ENCODE measurements at regions not wholly inside any gene's neighbourhood (a gene's known extent, or its start where the extent isn't known, plus 50 kb on each side); places are given as distances from the start of the nearest gene placed in this dataset.

- peaks cover 2% of the 10 kb centered on the region for H3K9me3 Mint-ChIP-seq
- H3K27me3 Mint-ChIP-seq = no peaks in the 10 kb centered on the region
- no peak overlapping the region for H3K27ac Mint-ChIP-seq
- ATAC-seq = no peak
- no peaks in the 10 kb centered on the region for H3K36me3 Mint-ChIP-seq
- no peaks in the 10 kb centered on the region for H3K4me1 Mint-ChIP-seq
- H3K4me3 Mint-ChIP-seq = no peak overlapping the region
Observed at GRCh38 chr5:4762316-4762715, 377.8 kb upstream of the ADAMTS16 start.

- Mint-ChIP-seq H3K36me3 (no peaks in the 10 kb centered on the region), H3K4me3 (no peak overlapping the region), H3K4me1 (no peaks in the 10 kb centered on the region), H3K27ac (no peak overlapping the region), H3K9me3 (peaks cover 2% of the 10 kb centered on the region), H3K27me3 (no peaks in the 10 kb centered on the region)
- no peak for ATAC-seq
Observed at GRCh38 chr5:4765411-4765810, 374.7 kb upstream of the ADAMTS16 start.

- H3K4me1 Mint-ChIP-seq = no peaks in the 10 kb centered on the region
- no peak overlapping the region for H3K27ac Mint-ChIP-seq
- no peaks in the 10 kb centered on the region for H3K36me3 Mint-ChIP-seq
- H3K4me3 Mint-ChIP-seq = no peak overlapping the region
- no peak for ATAC-seq
- no peaks in the 10 kb centered on the region for H3K27me3 Mint-ChIP-seq
- peaks cover 5% of the 10 kb centered on the region for H3K9me3 Mint-ChIP-seq
Observed at GRCh38 chr5:4766101-4766500, 374.0 kb upstream of the ADAMTS16 start.

- no peak for ATAC-seq
- H3K27me3 Mint-ChIP-seq = no peaks in the 10 kb centered on the region
- H3K27ac Mint-ChIP-seq = no peak overlapping the region
- peaks cover 2% of the 10 kb centered on the region for H3K9me3 Mint-ChIP-seq
- no peaks in the 10 kb centered on the region for H3K4me1 Mint-ChIP-seq
- H3K36me3 Mint-ChIP-seq = no peaks in the 10 kb centered on the region
- H3K4me3 Mint-ChIP-seq = no peak overlapping the region
Observed at GRCh38 chr5:4772591-4772990, 367.5 kb upstream of the ADAMTS16 start.

DNA sequence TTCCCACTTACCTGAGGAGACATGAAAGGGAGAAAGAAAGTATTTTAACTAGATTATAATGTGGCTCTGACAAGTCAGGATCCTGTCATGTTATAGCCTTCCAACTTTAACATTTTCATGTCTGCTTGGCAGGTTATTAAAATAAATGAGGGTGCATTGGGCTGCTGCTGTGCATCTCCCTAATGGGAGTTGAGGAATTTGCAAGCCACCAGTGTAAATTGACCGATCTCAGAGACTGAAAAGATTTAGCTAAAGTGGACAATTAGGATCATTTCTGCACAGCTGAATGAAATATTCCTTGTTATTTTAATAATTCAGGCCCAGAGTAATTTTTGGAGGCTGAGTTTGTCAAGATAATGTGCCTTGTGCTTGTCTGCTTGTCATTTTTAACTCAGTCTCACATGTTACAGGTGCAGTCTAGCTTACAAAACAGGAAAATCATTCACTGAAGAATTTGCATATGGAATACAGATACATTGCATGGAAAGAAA, 366.3 kb upstream of the ADAMTS16 start:
- Mint-ChIP-seq H3K4me1 (no peaks in the 10 kb centered on the region), H3K27me3 (no peaks in the 10 kb centered on the region), H3K4me3 (no peak overlapping the region), H3K9me3 (peaks cover 2% of the 10 kb centered on the region), H3K27ac (no peak overlapping the region), H3K36me3 (no peaks in the 10 kb centered on the region)
- no peak for ATAC-seq

DNA sequence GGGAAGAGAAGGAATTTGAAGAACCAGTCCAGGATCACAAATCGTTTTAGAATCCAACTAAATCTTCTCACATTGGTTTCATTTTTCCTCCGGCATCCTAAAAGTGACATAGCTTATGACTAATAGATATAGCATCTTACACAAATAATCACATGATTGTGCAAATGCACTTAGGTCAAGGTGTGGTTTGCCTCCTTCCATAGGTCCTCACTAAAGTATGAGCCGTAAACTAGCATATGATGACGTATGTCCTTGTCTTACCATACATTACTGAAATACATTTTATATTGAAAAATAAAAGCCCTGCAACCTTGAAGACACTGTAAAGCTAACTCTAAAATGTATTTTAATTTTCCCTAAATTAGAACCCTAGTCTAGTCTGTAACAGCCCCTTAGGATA, 362.7 kb upstream of the ADAMTS16 start:
- no peaks in the 10 kb centered on the region for H3K27me3 Mint-ChIP-seq
- no peak overlapping the region for H3K4me3 Mint-ChIP-seq
- no peaks in the 10 kb centered on the region for H3K4me1 Mint-ChIP-seq
- no peaks in the 10 kb centered on the region for H3K9me3 Mint-ChIP-seq
- no peaks in the 10 kb centered on the region for H3K36me3 Mint-ChIP-seq
- H3K27ac Mint-ChIP-seq = no peak overlapping the region
- ATAC-seq = no peak

DNA sequence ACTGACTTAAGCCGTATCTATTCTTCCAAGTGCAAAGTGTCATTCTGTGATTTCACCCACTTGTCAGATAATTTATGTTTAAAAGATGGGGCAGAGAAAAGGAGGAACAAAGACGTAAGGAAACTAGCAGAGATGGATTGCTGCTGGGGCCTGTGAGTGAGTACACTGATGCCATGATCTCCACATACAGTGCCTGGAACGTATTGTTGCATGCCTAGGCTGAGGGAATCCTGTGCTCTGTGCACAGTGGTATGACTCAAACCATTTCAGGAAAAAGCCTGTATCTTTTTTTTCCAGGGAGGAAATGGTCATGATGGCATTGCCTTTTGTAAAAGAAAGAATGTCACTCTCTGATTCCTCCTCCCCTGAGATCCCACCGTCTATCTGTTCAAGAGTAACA, 359.5 kb upstream of the ADAMTS16 start:
- no peak for ATAC-seq
- no peaks in the 10 kb centered on the region for H3K36me3 Mint-ChIP-seq
- no peaks in the 10 kb centered on the region for H3K27me3 Mint-ChIP-seq
- H3K4me1 Mint-ChIP-seq = no peaks in the 10 kb centered on the region
- H3K27ac Mint-ChIP-seq = no peak overlapping the region
- H3K9me3 Mint-ChIP-seq = no peaks in the 10 kb centered on the region
- no peak overlapping the region for H3K4me3 Mint-ChIP-seq

- ATAC-seq = no peak
- H3K27me3 Mint-ChIP-seq = no peaks in the 10 kb centered on the region
- H3K4me3 Mint-ChIP-seq = no peak overlapping the region
- no peaks in the 10 kb centered on the region for H3K4me1 Mint-ChIP-seq
- no peaks in the 10 kb centered on the region for H3K36me3 Mint-ChIP-seq
- no peaks in the 10 kb centered on the region for H3K9me3 Mint-ChIP-seq
- no peak overlapping the region for H3K27ac Mint-ChIP-seq
Observed at GRCh38 chr5:4781299-4781698, 358.8 kb upstream of the ADAMTS16 start.

- no peak for ATAC-seq
- H3K36me3 Mint-ChIP-seq = no peaks in the 10 kb centered on the region
- H3K4me1 Mint-ChIP-seq = no peaks in the 10 kb centered on the region
- H3K27ac Mint-ChIP-seq = no peak overlapping the region
- no peaks in the 10 kb centered on the region for H3K9me3 Mint-ChIP-seq
- H3K27me3 Mint-ChIP-seq = no peaks in the 10 kb centered on the region
- no peak overlapping the region for H3K4me3 Mint-ChIP-seq
Observed at GRCh38 chr5:4785971-4786370, 354.2 kb upstream of the ADAMTS16 start.

- no peaks in the 10 kb centered on the region for H3K27me3 Mint-ChIP-seq
- H3K4me1 Mint-ChIP-seq = no peaks in the 10 kb centered on the region
- H3K36me3 Mint-ChIP-seq = no peaks in the 10 kb centered on the region
- no peak for ATAC-seq
- no peak overlapping the region for H3K4me3 Mint-ChIP-seq
- H3K27ac Mint-ChIP-seq = no peak overlapping the region
- peaks cover 8% of the 10 kb centered on the region for H3K9me3 Mint-ChIP-seq
Observed at GRCh38 chr5:4797445-4797844, 342.7 kb upstream of the ADAMTS16 start.

- Mint-ChIP-seq H3K27me3 (no peaks in the 10 kb centered on the region), H3K4me3 (no peak overlapping the region), H3K4me1 (no peaks in the 10 kb centered on the region)
Observed at GRCh38 chr5:4802044-4802443, 338.1 kb upstream of the ADAMTS16 start.

DNA sequence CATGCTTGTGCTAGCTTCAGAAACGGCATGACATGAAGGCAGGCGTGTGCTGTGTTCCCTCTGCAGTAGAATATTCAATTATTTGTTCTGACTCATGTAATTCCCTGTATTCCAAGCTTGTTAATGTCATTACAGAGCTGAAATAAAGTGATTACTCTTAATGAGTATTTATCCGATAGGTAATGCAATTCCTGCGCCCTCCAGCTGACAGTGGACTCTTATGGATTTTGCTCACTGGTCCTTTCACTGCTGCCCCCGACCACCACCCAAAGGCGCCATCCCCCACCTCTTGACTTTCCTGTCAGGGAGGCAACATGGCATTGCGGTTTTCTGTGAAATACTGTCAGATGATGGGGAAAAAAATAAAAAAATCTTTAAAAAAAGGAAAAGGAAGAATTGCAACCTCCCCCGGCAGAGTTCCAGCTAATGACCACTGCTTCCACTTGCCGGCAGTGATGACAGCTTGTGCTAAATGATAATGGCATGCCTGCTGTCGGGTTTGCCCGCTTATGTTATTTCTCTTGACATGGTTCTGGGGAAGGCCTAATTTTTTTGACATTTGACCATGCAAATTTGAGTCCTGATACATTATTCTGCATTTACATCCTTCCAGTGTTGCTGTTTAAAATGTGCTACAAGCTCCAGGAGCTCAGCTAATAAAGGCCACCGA, 335.3 kb upstream of the ADAMTS16 start:
- H3K9me3 Mint-ChIP-seq = peaks cover 12% of the 10 kb centered on the region
- ATAC-seq = no peak
- H3K4me1 Mint-ChIP-seq = no peaks in the 10 kb centered on the region
- H3K27ac Mint-ChIP-seq = no peak overlapping the region
- H3K27me3 Mint-ChIP-seq = no peaks in the 10 kb centered on the region
- H3K36me3 Mint-ChIP-seq = no peaks in the 10 kb centered on the region
- no peak overlapping the region for H3K4me3 Mint-ChIP-seq

More at GRCh38 chr5:4802044-4802443, 338.1 kb upstream of the ADAMTS16 start:
- ATAC-seq = no peak
- H3K9me3 Mint-ChIP-seq = peaks cover 10% of the 10 kb centered on the region
- no peak overlapping the region for H3K27ac Mint-ChIP-seq
- no peaks in the 10 kb centered on the region for H3K36me3 Mint-ChIP-seq

DNA sequence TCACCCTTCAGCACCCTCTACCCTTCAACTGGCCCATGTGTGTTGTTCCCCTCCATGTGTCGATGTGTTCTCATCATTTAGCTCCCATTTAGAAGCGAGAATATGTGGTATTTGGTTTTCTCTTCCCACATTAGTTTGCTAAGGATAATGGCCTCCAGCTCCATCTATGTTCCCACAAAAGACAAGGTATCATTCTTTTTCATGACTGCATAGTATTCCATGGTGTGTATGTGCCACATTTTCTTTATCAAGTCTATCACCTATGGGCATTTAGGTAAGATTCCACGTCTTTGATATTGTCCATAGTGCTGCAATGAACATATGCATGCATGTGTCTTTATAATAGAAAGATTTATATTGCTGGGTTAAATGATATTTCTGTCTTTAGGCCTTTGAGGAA, 325.1 kb upstream of the ADAMTS16 start:
- no peak for ATAC-seq
- Mint-ChIP-seq H3K27me3 (no peaks in the 10 kb centered on the region), H3K4me3 (no peak overlapping the region), H3K27ac (no peak overlapping the region), H3K4me1 (no peaks in the 10 kb centered on the region), H3K9me3 (peaks cover 8% of the 10 kb centered on the region), H3K36me3 (no peaks in the 10 kb centered on the region)

DNA sequence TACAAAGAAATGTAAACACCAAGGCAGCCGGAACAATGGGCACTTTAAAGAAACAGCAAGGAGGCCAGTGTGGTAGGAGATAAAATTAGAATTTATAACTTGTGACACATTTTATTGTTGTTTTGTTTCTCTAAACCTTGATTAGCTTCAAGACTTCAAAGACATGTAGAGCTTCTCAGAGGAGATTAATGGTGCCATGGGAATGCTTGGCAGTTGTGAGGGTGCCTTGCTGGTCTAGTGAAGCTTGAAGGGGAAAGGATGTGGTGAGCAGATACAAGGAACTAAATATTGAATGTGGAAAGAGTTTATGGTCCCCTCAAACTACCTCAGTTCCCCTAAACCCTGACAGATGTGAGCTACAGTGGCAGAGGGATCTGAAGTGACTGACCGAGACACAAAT, 322.4 kb upstream of the ADAMTS16 start:
- no peak for ATAC-seq

DNA sequence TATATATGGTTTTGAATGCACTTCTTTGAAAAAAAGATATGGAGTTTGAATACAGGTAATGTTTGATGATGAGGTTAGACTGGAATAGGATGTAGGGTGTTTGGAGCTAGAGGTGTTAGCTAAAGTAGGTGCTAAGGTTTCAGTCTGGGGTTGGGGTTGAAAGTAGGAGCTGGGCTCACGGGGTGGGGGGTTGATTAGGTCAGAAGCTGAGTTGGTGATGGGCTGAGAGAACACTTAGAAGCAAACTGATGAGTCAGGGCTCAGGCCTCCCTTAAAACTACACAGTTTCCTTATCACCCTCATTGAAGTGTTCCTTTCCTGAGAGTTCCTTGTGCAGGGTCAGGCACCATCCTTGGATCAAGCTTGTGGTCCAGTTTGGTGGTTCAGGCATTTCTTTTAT, 308.8 kb upstream of the ADAMTS16 start:
- Mint-ChIP-seq H3K4me1 (no peaks in the 10 kb centered on the region), H3K27me3 (no peaks in the 10 kb centered on the region), H3K27ac (no peak overlapping the region), H3K9me3 (no peaks in the 10 kb centered on the region), H3K4me3 (no peak overlapping the region), H3K36me3 (no peaks in the 10 kb centered on the region)
- no peak for ATAC-seq

More for the DNA sequence above, 322.4 kb upstream of the ADAMTS16 start:
- Mint-ChIP-seq H3K4me3 (no peak overlapping the region), H3K36me3 (no peaks in the 10 kb centered on the region), H3K4me1 (no peaks in the 10 kb centered on the region), H3K27ac (no peak overlapping the region), H3K9me3 (peaks cover 5% of the 10 kb centered on the region), H3K27me3 (no peaks in the 10 kb centered on the region)

- ATAC-seq = no peak
- Mint-ChIP-seq H3K36me3 (no peaks in the 10 kb centered on the region), H3K4me3 (no peak overlapping the region), H3K9me3 (no peaks in the 10 kb centered on the region), H3K27ac (no peak overlapping the region), H3K27me3 (no peaks in the 10 kb centered on the region), H3K4me1 (no peaks in the 10 kb centered on the region)
Observed at GRCh38 chr5:4832471-4832870, 307.7 kb upstream of the ADAMTS16 start.

Measured in stimulated activated memory B cell treated with anti-CD40 and anti-IgM and Interleukin-4, amounts not matched to agents 10 μg/mL and 1 μg/mL and 100 μg/mL, for 72 hours (primary cell).